Stimulated activated CD4-positive, alpha-beta T cell treated with anti-CD3 and anti-CD28 coated beads, Interleukin-2, amount 100 ng/mL, for 4 hours (primary cell): ENCODE measurements at regions not wholly inside any gene's neighbourhood (a gene's known extent, or its start where the extent isn't known, plus 50 kb on each side); places are given as distances from the start of the nearest gene placed in this dataset.

ENCODE experiments used
- DNase-seq: peaks from one replicate; pipeline ENCODE4 v3.0.0-alpha.2; 2020; ENCODE audit warnings: low read depth

DNA sequence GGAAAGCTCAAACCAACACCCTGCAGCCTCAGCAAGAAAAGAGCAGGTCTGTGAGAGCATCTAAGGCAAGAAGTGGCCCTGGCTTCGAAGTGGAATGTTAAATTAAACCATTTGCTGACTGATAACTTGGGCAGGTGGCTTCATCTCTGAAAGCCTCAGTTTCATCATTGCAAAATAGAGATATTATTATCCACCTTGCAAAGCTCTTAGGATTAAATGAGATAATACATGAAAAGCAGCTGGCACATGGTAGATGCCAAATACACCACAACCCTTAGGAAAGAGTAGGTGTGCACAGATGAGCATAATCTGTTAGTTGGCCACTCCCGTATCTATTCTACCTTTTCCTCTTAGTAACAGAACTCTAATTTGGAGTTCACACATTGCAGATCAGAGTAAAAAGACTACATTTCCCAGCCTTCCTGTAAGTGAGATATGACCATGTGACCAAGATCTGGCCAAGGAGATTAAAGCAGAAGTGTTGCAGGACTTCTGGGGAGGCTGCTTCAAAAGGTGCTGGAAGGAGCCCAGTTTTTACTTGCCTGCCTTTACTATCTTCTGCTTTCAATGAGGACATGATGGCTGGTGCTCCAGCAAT lies 288.7 kb downstream of the SOX9 start:
- DNase-seq: no peak

DNA sequence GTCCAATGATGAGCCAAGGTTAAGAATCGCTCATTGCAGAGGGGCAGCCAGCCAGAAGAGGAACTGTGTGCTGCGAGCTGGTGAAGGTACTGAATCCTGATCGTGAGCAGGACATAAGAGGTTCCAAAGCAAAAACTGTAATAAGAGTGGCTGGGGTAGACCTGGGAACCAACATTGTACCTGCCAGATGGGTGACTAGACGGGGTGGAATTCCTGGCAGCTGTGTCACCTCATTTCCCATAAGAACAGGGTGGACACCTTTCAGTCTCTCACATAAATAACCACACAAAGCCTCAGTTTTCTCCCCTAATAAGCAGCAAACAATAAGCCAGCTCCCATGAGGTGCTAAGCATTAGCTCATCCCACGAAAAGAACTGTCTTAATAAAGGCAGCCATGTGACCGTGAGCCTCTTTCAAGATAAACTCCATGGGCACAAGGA lies 290.3 kb downstream of the SOX9 start:
- no peak for DNase-seq

GRCh38 chr17:72412650-72413076 lies 291.8 kb downstream of the SOX9 start:
- no peak for DNase-seq

DNA sequence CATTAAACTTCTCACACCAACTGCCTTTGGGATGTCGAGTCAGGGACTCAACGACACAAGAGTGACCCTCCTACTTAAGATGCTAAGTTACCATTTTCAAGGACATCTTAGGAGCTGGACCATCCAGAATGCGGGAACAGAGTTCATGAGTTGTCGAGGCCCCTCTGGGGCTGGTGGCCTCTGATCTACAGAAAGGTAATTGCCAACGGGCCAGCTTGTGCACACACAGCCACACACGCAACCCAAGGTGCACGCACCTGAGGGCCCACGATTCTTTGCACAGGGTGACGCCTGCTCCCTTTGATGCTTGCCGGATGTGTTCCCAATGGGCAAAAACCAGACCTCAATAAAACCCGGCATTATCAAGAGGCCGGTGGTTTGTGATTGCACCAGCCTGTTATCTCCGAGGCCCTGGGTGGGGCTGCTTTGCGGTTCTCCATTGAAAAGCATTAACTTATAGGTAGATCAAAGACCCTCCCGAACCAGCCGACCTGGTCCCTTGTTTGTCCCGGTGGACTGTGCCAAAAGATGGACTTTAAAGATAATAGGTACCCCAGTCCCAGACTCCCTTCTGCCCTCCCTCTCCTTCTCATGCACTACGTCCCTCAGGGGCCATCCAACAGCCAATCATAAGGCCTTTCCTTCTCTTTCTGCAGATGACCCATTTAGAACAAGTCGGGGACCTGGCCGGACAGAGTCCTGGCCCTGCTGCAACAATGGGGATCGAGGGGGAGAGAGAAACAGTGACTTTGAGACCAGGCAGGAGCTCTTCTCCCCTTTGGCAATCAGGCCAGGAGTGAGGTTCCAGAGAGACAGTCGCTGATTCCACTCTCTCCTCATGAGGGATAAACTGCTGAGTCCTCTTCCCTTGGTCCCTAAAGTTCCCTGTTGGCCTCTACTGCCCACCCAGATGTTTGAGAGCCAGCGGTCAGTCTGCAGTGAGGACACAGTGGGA lies 292.5 kb downstream of the SOX9 start:
- DNase-seq: no peak

DNA sequence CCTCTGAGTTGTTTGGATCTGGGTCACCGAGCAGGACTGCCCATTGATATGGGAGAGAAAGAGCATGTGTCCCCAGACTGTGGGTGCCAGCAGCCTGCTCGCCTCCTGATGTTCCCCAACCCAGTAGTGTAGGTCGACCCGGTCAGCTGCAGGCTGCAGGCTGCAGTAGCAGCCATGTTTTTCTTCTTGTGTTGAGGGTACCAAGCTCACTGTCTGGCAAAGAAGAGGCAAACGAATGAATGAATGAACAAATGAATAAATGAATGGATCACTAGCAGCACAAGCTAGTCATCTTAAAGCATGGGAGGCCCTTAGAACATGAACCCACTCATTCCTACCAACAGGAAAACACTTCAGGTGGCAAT lies 293.2 kb downstream of the SOX9 start:
- no peak for DNase-seq

GRCh38 chr17:72414967-72415853 lies 294.4 kb downstream of the SOX9 start:
- no peak for DNase-seq

GRCh38 chr17:72416054-72416675 lies 295.3 kb downstream of the SOX9 start:
- DNase-seq: no peak

DNA sequence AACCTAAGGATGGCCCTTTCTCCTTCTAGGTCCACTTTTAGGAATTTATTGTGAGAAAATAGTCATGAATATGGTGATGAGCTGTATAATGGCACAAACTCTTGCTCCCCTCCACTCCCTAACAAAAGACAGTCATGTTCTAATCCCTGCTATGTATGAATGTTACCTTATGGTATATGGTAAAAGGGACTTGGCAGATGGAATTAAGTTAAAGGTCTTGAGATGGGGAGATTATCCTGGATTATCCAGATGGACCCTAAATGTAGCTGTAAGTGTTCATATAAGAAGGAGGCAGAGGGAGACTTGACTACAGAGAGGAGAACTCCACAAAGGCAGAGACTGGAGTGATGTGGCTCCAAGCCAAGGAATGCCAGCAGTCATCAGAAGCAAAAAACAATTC lies 296.1 kb downstream of the SOX9 start:
- no peak for DNase-seq

DNA sequence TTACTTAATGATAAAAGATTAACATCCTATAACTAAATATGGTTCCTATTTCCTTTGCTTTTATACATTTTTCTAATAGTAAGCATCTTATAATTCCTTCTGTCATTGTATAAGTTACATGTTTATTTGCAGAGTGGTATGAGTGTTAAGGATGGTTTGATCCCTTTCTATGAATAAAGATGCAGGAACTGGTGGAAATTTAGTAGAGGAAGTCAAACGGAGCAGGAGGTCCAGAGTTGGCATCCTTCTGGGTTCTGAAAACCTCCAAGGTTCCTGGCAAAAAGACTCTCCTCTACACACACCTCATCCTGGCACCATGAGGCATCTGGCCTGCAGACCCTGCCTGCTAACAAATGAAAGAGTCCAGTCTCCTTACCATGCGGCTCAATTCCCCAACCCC lies 296.8 kb downstream of the SOX9 start:
- no peak for DNase-seq

- no peak for DNase-seq
These were observed 299.3 kb downstream of the SOX9 start for GRCh38 chr17:72419866-72420774.

- no peak for DNase-seq
These were observed 299.9 kb downstream of the SOX9 start for GRCh38 chr17:72420775-72421127.

GRCh38 chr17:72421128-72422092 lies 300.6 kb downstream of the SOX9 start:
- peak; percentile 4 for DNase-seq

DNA sequence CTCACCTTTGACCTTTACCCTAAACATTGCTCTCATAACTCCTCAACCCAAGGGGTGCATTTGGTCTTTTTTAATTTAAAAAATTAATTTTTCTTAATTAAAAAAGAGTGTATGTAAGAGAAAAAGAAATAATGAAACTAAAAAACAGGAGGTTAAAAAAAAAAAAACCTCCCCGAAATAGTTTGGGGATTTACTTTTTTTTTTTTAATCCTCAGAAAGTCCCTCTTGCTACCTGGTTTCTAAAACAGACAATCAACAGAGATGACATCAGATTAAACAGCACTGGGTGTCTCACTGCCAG lies 301.3 kb downstream of the SOX9 start:
- no peak for DNase-seq

GRCh38 chr17:72422505-72423285 lies 301.9 kb downstream of the SOX9 start:
- DNase-seq: no peak

DNA sequence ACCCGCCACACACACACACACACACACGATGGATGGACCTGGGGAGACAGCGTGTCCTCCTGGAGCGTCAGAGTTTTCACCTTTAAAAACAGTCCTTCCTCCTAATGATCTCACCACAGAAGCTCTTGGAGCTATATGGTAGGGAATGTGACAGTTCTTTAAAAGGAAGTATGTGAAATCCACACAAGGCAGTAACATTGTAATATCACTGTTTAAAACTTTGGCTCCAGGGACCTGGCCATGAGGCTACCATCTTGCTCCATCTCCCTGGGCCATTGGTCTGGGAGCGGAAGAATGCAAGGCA lies 302.4 kb downstream of the SOX9 start:
- DNase-seq: no peak

DNA sequence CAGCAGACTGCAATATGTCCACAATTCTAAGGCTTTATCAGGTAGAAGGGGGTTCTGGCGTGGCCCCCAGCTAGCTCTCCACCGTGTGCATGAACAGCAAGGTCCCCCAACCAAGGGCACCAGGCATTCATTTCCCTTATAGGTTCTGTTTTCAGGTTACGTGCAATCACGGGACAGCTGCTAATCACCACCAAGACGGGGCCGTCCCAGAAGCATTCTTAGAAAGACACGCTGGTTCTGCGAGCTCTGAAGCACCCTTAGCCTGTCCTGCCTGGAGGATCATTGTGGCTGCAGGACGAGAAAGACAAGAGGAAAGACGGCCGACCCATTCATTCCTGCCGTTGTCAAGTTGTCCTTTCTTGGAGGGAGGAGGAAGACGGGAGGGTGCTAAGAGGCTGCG lies 302.9 kb downstream of the SOX9 start:
- DNase-seq: no peak

DNA sequence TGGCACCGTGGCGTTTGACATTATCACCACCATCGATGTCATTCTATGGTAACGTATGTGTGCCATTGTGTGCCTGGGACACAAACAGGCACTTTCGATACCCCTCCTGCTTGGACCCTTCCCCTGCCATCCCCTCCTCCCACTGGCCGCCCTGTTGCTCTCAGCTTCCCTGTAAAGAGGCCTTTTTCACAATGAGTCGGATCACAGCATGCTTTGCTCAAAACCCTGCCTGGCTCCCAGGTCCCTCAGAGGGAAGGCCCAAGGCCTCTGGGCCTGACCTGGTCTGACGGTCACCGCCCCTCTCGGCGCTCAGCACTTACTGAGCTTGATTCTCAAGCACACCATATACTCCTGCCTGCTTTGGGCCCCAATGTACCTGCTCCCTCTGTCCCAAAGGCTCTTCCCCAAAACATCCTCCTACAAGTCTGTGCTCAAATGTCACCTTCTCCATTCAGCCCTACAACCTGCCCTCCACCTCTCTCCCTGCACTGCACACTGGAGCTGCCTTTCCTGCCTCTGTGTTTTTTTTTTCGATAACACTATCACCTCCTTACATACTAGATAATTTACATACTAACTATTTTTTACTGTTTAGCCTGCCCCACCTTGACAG lies 303.8 kb downstream of the SOX9 start:
- DNase-seq: no peak

DNA sequence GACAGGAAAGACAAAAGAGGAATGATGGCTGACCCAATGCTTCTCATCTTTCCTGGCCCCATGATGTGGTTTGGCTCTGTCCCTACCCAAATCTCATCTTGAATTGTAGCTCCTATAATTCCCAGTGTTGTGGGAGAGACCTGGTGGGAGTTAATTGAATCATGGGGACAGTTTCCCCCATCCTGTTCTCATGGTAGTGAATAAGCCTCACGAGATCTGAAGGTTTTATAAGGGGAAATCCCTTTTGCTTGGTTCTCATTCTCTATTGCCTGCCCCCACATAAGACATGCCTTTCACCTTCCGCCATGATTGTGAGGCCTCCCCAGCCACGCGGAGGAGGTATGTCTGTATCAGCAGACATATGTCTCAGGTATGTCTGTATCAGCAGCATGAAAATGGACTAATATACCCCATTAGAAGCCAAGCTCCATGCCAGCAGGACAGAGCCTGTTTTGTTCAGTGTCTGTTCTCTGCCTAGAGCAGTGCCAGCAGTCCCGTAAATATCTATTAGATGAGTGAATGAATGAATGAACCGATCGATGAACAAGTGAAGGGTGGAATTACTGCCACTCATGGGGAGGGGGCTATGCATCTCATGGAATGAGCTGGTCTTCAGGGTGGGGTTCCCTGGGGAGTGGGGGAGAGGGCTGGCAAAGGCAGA lies 304.4 kb downstream of the SOX9 start:
- DNase-seq: no peak

- no peak for DNase-seq
These were observed 305.0 kb downstream of the SOX9 start for GRCh38 chr17:72425794-72426168.
